Right atrium auricular region (tissue), 2 donors: ENCODE measurements at regions not wholly inside any gene's neighbourhood (a gene's known extent, or its start where the extent isn't known, plus 50 kb on each side); places are given as distances from the start of the nearest gene placed in this dataset.

Source experiments
- DNase-seq: peaks from one replicate; pipeline ENCODE4 v3.0.0-alpha.2; 2019; ENCODE audit warnings: low spot score
- H3K27ac ChIP-seq, 2 donors: fragments of 200-600 bp; sonication (generic); 1 replicate in 1 of 2; 2 replicates in 1 of 2; pipeline ENCODE4 v1.5.1; 2016 to 2019
- H3K27me3 ChIP-seq, 2 donors: fragments of 200-600 bp; sonication (generic); one replicate each; pipeline versions ENCODE4 v1.5.1 to v1.6.0; 2017 to 2019
- H3K36me3 ChIP-seq: fragments of 200-600 bp; sonication (generic); one replicate; pipeline ENCODE4 v1.5.1; 2016
- H3K4me1 ChIP-seq, 2 donors: fragments of 200-600 bp; sonication (generic); one replicate each; pipeline versions ENCODE4 v1.5.1 to v1.6.0; 2017 to 2019
- H3K4me3 ChIP-seq, 2 donors: fragments of 200-600 bp; sonication (generic); 1 replicate in 1 of 2; 2 replicates in 1 of 2; pipeline ENCODE4 v1.5.1; 2017 to 2019; ENCODE audit warnings: mild to moderate bottlenecking in 1 of 2, moderate library complexity in 1 of 2
- H3K9me3 ChIP-seq, 2 donors: fragments of 200-600 bp; sonication (generic); one replicate each; pipeline ENCODE4 v1.5.1; 2019
- CTCF ChIP-seq, 2 donors: fragments of 200-600 bp; sonication (generic); IDR thresholded peaks; one replicate each; pipeline ENCODE4 v1.5.1; 2019; ENCODE audit warnings: antibody characterized with exemption in 2 of 2

GRCh38 chr10:20686015-20686635 lies 211.0 kb downstream of the NEBL start:
- DNase-seq, result no peak
- Histone ChIP-seq H3K9me3 (no peaks in the 10 kb centered on the region), H3K27ac (no peak overlapping the region), H3K36me3 (no peaks in the 10 kb centered on the region), H3K4me3 (no peak overlapping the region), H3K27me3 (no peaks in the 10 kb centered on the region), H3K4me1 (no peaks in the 10 kb centered on the region)
- TF ChIP-seq CTCF (IDR thresholded peaks at IDR 0.05), result no peak

- Histone ChIP-seq H3K4me3 (no peak overlapping the region), H3K27ac (no peak overlapping the region), H3K36me3 (no peaks in the 10 kb centered on the region), H3K27me3 (no peaks in the 10 kb centered on the region), H3K9me3 (no peaks in the 10 kb centered on the region), H3K4me1 (no peaks in the 10 kb centered on the region)
- DNase-seq, result no peak
- TF ChIP-seq CTCF (IDR thresholded peaks at IDR 0.05), result no peak
Measured at GRCh38 chr10:20685462-20685861, 211.6 kb downstream of the NEBL start.

- Histone ChIP-seq H3K27me3 (no peaks in the 10 kb centered on the region), H3K36me3 (no peaks in the 10 kb centered on the region), H3K4me1 (no peaks in the 10 kb centered on the region), H3K4me3 (no peak overlapping the region), H3K9me3 (no peaks in the 10 kb centered on the region), H3K27ac (no peak overlapping the region)
- no peak for DNase-seq
- no peak for TF ChIP-seq CTCF (IDR thresholded peaks at IDR 0.05)
Measured at GRCh38 chr10:20683345-20683744, 213.8 kb downstream of the NEBL start.

- no peaks in the 10 kb centered on the region for H3K4me1 ChIP-seq
- H3K36me3 ChIP-seq, result no peaks in the 10 kb centered on the region
- no peak overlapping the region for H3K4me3 ChIP-seq
- no peak overlapping the region for H3K27ac ChIP-seq
- TF ChIP-seq CTCF (IDR thresholded peaks at IDR 0.05), result no peak
- no peak for DNase-seq
- H3K9me3 ChIP-seq, result no peaks in the 10 kb centered on the region
- H3K27me3 ChIP-seq, result no peaks in the 10 kb centered on the region
Measured at GRCh38 chr10:20682782-20683181, 214.3 kb downstream of the NEBL start.

- no peak for DNase-seq
- no peak overlapping the region for H3K27ac ChIP-seq
- no peaks in the 10 kb centered on the region for H3K27me3 ChIP-seq
- no peak for TF ChIP-seq CTCF (IDR thresholded peaks at IDR 0.05)
- no peaks in the 10 kb centered on the region for H3K36me3 ChIP-seq
- peaks cover 0 to 9% of the 10 kb centered on the region in 2 donors for H3K4me1 ChIP-seq
- H3K9me3 ChIP-seq, result no peaks in the 10 kb centered on the region
- no peak overlapping the region for H3K4me3 ChIP-seq
Measured at GRCh38 chr10:20677340-20677739, 219.8 kb downstream of the NEBL start.

GRCh38 chr10:20674926-20675325 lies 222.2 kb downstream of the NEBL start:
- Histone ChIP-seq H3K27ac (no peak overlapping the region), H3K36me3 (no peaks in the 10 kb centered on the region), H3K4me3 (no peak overlapping the region), H3K9me3 (no peaks in the 10 kb centered on the region), H3K4me1 (peaks cover 0 to 18% of the 10 kb centered on the region in 2 donors), H3K27me3 (no peaks in the 10 kb centered on the region)
- DNase-seq, result no peak
- no peak for TF ChIP-seq CTCF (IDR thresholded peaks at IDR 0.05)
